ENCODE measurements at regions not wholly inside any gene's neighbourhood (a gene's known extent, or its start where the extent isn't known, plus 50 kb on each side); places are given as distances from the start of the nearest gene placed in this dataset.
A peak's percentile ranks its signal among the peaks of the same experiment; 100 is the strongest.
"Not testable (repeated sequence)": the region's sequence is repeated elsewhere in the genome, so short reads cannot be mapped to it uniquely, and the experiment has no call there.

DNA sequence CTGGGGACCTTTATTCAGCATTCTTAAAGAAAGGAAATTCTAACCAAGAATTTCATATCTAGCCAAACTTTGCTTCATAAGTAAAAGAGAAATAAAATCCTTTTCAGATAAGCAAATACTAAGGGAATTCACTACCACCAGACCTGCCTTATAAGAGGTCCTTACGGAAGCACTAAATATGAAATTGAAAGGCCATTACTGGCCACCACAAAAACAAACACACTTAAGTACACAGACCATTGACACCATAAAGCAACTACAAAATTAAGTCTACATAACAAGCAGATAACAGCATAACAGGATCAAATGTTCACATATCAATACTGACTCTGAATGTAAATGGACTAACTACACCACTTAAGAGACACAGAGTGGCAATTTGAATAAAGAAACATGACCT is 361.4 kb upstream of the POU5F2 start:
- DNase-seq = no peak

DNA sequence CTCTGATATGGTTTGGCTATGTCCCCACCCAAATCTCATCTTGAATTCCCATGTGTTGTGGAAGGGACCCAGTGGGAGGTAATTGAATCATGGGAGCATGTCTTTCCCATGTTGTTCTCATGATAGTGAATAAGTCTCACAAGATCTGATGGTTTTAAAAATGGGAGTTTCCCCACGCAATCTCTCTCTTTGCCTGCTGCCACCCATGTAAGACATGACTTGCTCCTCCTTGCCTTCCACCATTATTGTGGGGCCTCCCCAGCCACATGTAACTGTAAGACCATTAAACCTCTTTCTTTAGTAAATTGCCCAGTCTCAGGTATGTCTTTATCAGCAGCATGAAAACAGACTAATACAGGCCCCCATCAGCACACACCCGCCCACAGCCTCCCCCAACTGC is 356.0 kb upstream of the POU5F2 start:
- not testable (repeated sequence) for DNase-seq

DNA sequence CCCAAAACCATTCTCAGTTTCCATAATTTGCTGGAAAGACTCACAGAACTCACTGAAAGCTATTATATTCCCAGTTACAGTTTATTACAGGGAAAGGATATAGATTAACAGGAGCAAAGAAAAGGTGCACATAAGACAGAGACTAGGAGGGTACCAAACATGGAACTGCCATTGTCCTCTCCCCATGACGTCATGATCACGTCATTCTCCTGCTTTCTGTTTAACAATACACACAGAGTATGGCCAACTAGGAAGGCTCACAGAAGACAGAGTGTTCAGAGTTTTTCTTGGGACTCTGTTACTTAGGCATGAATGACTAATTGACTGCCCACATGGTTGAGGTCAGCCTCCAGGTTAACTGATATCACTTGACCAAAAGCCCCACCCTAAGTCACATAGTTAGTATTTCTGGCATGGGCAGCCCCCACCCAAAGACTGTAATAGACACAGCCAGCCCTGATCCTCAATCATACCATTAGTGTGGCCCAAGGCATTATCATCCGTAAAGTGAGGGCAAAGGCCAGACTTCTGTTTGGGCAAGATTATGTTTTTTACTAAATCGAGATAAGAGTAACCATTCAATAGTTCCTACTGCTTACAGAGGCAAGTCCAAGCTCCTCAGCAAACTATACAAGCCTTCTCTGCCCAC is 353.5 kb upstream of the POU5F2 start:
- peak; percentile 4 to 20 (median 8) for DNase-seq

DNA sequence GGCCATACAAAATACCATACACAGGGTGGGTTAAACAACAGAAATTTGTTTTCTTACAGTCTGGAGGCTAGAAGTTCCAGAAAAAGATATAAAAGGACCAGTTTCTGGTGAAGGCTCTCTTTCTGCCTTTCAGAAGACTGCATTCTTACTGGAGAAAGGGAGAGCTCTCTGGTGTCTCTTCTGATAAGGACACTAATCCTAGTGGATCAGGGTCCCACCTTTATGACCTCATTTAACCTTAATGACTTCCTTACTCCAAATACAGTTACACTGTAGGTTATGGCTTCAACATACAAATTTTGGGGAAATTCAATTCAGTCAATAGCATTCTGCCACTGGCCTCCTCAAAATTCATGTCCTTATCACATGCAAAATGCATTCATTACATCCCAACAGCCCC is 351.9 kb upstream of the POU5F2 start:
- no peak for DNase-seq

DNA sequence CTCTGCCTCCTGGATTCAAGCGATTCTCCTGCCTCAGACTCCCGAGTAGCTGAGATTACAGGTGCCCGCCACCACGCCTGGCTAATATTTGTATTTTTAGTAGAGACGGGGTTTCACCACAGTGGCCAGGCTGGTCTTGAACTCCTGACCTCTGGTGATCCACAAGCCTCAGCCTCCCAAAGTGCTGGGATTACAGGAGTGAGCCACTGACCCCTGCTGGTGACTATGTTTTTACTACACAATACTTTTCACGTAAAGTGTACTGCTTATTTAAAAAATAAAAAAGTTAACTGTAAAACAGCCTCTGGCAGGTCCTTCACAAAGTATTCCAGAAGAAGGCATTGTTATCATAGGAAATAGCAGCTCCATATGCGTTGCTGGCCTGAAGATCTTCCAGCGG is 345.2 kb upstream of the POU5F2 start:
- DNase-seq = peak in 1 of 3 donors; percentile 11

DNA sequence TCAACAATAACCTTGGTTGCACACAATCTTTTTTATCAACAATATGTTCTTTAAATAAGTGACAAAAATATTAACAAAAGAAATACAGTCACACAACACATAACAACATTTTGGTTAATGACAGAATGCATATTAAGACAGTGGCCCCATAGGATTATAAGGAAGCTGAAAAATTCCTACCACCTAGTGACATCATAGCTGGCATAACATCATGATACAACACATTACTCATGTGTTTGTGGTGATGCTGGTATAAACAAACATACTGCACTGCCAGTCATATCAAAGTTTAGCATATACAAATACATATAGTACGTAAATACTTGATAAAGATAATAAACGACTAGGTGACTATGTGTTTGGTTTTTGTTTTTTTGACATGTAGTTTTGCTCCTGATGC is 344.8 kb upstream of the POU5F2 start:
- peak in 2 of 3 donors; percentile 8 to 38 for DNase-seq

DNA sequence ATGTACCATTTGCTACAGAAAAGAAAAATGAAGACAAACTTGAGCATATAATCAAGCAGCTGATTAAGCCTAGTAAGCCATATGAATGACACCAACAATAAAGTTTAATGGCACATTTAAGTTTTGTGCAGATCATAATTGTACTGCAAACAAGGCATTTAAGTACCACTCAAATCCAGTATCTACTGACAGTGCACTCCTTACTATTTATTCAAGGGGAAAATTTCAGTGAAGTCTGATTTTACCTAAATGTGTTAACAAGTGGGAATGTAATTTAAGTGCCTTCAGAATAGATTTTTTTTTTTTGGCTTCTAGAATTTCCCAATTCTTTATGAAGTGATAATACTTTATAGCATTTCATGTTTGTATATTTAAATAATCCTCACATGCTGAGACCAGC is 341.0 kb upstream of the POU5F2 start:
- no peak for DNase-seq

DNA sequence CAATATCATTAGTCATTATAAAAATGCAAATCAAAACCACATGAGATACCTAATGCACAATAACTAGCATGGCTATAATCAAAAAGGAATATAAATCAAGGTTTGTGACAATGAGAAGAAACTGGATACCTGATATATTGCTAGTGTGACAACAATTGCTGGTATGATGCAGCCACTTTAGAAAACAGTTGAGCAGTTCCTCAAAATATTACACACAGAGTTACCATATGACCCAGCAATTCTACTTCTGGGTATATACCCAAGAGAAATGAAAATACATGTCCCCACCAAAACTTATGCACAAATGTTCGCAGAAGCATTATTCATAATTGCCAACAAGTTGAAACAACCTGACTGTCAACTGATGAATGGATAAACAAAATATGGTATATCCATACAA is 339.7 kb upstream of the POU5F2 start:
- DNase-seq = peak in 1 of 3 donors; percentile 7

DNA sequence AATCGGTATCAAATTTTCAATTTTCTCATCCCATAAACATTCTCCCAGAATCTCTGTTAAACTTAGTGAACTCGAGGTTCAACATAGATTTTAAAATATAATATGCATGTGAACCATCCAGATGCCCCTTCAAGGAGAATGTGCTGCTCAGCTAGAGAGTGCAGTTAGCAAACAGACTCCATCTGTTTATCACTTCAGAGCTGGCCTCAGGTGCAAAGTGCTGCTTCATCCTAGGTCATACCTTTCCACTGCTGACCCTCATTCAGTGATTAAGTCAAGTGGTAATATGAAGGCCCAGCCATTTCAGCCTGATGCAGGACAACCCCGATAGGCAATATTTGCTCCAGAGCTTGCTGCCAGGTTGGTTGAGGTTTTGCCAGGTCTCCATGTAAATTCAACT is 339.0 kb upstream of the POU5F2 start:
- no peak for DNase-seq

DNA sequence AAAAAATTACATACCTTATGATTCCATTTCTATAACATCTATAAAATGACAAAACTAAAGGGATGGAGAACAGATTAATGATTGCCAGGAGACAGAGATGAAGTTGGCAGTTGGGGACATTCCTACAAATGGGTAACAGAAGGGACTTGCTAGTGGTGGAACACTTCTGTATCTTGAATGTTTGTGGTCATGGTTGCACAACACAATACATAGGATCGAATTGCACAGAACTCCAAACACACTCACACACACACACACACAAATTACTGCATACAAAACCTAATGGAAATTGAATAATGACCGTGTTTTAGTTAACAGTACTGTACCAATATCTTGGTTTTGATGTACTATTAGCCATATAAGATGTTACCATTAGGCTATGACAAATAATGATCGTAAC is 330.7 kb upstream of the POU5F2 start:
- DNase-seq = no peak

DNA sequence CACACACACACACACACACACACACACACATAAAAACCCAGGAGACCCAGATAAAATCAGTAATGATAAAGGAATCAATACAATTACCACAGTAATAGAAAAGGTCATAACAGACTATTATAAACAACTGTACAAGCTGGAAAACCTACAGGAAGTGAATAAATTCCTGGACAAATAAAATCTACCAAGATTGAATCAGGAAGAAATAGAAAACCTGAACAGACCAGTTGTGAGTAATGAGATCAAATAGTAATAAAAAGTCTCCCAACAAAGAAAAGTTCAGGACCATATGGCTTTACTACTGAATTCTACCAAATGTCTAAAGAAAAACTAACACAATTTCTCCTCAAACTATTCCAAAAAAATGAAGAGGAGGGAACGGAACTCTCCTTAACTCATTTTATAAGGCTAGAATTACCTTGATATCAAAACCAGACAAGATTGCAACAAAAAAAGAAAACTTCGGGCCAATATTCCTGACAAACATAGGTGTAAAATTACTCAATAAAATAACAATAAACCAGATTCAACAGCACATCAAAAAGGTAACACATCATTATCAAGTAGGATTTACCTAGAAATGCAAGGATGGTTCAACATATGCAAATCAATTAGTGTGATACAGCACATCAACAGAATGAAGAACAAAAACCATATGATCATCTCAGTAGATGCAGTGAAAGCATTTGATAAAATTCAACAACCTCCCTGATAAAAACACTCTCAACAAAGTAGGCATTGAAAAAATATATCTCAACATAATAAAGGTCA is 325.2 kb upstream of the POU5F2 start:
- no peak for DNase-seq

DNA sequence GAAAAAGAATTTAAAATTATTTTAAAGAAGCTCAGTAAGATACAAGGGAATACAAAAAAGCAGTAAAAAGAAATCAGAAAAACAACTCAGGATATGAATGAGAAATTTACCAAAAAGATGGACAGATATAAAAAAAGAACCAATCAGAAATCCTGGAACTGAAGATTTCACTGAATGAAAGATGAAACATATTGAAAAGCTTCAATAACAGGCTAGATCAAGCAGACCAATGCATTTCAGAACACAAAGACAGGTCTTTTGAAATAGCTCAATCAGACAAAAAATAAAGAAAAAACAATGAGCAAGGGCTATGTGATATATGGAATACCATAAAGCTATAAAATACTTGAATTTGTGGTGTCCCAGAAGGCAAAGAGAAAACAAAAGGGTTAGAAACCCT is 322.6 kb upstream of the POU5F2 start:
- no peak for DNase-seq

DNA sequence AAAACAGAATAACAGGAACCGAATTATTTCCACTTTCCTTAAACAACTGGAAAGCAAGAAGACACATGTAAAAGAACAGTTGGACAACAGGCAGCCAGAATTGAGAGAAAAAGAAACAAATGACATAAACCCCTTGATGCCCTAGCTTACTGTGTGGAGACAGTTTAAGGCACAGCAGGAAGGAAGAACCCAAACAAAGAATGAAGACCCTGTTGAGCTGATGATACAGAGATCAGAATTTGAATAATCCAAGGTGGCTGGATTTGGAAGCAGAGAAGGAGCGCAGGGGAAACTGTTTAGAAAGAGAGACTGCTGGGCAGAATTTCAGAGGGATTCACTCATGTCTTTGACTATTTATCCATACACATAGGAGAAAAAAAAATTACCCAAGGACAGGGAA is 316.3 kb upstream of the POU5F2 start:
- DNase-seq = no peak

DNA sequence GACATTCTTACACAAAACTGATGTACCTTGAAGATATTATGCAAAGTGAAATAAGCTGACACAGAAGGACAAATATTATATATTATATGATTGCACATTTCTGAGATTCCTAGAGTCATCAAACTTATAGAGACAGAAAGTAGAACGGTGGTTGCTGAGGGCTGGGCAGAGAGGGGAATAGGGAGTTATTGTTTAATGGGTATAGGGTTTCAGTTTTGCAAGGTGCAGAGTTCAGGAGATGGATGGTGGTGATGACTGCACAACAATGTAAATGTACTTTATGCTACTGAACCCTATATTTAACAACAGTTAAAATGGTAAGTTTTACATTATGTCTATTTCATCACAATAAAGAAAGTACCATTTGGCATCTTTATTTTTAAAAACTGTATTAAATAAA is 315.8 kb upstream of the POU5F2 start:
- DNase-seq = no peak

DNA sequence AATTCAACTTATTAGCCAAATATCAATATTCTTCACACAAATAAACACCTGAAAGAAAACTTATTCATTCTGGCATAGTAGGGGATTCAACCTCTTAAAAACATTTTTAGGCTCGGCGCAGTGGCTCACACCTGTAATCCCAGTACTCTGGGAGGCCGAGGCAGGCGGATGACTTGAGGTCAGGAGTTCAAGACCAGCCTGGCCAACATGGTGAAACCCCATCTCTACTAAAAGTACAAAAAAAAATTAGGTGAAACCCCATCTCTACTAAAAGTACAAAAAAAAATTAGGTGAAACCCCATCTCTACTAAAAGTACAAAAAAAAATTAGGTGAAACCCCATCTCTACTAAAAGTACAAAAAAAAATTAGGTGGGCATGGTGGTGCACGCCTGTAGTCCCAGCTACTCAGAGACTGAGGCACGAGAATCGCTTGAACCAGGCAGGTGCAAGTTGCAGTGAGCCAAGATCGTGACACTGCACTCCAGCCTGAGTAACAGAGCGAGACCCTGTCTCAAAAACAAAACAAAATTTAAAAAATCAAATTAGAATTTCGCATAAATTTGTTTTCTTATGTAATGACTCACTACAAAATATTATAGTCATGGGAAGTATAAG is 308.0 kb upstream of the POU5F2 start:
- DNase-seq = not testable (repeated sequence)

DNA sequence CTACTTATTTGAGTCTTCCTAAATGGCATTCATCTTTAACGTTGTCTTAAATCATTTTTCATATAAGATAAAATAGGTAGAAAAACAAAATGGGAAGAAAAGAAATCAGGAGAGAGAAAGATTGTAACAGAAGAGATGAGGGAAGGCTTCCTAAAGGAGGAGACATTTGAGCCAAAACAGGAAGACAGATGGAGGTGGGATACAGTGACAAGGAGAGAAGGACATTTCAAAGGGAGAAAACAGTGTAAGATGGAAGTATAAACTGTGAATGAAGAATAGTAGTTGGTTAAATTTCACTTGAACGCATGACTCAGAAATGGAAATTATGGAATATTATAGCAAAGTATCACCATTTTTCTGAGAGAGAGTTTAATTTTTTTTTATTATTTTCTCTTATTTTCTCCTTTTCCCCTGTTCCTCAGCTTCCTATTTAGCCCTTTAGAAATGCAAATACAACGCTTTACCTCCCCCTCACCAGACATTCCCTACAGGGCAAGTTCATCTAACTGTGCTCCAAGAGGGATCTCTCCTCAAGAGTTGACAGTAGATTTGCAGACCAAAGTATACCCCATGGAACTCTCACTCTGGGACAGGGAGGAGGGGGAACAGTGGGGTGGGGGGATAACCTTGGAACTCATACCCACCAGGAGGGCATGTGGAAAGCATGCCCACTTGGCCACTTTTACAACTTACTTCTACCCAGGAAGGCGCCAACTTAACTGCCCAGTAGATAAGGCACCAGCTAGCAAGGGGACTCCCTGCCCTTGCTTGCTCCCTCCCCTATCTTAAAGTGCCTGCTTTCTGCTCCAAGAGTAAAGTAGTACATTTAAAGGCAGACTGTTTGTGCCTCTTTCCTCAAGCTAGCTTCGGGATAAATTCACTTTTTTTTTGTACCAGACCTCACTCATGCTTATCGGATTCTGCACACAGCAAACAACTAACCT is 304.7 kb upstream of the POU5F2 start:
- DNase-seq = no peak

DNA sequence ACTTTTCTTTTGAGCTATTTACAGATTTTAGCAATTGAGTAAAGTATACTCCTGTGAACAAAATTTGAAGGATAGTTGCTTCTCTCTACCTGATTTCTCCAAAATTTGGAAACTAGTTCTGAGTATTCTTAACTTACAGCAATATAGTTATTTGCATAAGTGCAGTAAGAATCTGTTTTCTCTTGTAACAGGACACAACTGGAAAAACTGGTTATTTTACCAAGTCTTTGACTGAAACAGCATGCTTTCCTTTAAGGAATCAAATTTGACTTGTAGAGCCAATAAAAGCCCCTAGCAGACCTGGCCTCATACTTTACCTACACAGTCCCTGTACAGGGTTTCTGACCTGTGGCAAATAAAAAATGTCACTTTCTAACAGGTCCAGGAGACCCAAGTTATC is 301.9 kb upstream of the POU5F2 start:
- no peak for DNase-seq

DNA sequence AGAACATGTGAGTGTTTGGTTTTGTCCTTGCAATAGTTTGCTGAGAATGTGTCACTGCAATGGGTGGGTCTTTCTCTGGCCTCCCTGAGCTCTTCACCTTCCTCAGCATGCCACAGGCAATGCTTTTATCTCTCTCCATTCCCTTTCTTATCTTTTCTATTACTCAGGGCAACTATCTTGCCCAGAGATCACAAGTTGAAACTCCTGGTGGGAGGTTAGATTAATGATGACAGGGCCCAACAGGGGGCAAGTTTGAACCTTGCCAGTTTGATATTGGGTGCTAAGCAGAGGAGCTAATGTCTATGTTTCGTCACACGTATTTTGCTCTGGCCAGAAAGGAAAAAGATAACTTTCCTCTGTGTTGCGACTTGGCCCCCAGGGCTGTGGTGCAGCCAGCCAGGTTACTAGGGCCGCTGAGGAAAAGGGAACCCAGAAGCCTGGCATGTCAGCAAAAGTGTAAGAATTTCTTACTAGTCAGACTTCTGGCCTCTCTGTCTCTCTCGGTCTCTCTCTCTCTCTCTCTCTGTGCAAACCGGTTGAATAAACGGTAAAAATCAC is 299.3 kb upstream of the POU5F2 start:
- DNase-seq = no peak

DNA sequence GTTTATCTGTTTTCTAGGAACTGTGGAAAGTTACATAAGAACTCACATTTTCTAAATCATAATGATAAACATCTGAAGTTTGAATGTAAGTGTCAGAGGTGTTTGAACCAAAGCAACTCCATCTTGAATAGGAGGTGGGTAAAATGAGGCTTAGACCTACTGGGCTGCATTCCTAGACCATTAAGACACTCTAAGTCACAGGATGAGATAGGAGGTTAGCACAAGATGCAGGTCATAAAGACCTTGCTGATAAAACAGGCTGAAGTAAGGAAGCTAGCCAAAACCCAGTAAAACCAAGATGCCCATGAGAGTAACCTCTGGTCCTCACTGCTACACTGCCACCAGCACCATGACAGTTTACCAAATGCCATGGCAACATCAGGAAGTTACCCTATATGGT is 297.7 kb upstream of the POU5F2 start:
- DNase-seq = no peak

DNA sequence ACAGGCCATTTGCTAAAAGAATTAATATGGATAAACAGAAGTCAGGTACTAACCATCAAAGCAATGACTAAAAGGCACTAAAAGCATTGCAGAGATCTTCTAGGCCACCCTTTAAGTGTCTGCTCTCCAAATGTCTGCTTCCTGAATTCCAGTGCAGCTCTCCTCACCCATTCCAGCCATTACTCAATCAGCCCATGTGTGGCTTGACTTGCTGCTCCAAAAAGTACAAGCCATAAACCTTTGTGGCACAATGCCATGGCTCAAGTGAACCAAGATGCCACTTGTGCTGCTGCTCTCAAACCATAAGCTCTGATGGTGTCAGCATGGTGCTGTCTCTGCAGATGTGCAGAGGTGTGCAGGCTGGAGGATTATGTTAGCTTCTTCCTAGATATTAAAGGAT is 290.2 kb upstream of the POU5F2 start:
- DNase-seq = no peak

DNA sequence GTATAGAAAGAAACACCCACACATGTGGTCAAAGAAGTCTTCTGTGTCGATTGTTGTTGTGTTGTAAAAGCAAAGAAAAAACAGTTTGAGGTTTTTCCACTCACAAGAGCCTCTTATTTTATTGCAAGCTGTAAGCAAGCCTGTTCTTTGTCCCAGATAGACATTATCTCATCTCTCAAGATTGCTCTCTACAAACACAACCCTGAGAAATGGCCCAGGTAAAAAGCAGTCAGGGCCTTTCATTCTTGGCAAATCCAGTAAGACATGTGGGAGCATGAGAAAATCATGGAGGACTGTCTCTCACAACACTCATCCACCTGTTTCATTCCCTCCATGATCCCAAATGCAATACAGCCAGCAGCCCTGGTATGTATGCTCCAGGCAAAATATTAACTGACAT is 286.6 kb upstream of the POU5F2 start:
- DNase-seq = no peak

DNA sequence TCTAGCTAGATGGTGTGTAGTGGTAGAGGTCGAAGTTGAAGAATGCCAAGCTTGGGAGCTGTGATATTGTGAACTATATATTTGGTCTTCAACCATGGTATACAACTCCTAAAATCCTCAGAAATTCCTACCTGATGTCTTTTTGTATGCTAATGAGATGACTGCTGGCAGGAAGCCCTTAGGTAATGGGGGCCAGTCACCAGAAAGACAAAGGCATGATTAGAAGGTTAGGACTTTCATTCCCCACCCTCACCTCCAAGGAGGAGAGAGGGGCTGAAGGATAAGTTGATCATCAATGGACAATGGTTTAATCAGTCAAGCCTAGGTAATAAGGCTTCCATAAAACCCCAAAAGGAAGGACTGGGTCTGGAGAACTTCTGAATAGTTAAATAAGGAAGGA is 285.7 kb upstream of the POU5F2 start:
- no peak for DNase-seq
